OCI-LY3 (cell line): ENCODE measurements at regions not wholly inside any gene's neighbourhood (a gene's known extent, or its start where the extent isn't known, plus 50 kb on each side); places are given as distances from the start of the nearest gene placed in this dataset.
"Not testable (repeated sequence)": the region's sequence is repeated elsewhere in the genome, so short reads cannot be mapped to it uniquely, and the experiment has no call there.

Experiments used
- EZH2phosphoT487 ChIP-seq: fragments of 200-600 bp; shearing (Covaris generic); IDR thresholded peaks from 2 replicates; pipeline ENCODE4 v1.6.1; 2018; ENCODE audit warnings: antibody characterized with exemption, mixed run types, low read depth
- TF ChIP-seq, protein P1 (sequence below): fragments of 200-600, 300-600 bp; sonication (generic); IDR thresholded peaks from 2 replicates; pipeline ENCODE4 v1.5.1; 2014; ENCODE audit warnings: antibody characterized with exemption, low read length, low read depth

DNA sequence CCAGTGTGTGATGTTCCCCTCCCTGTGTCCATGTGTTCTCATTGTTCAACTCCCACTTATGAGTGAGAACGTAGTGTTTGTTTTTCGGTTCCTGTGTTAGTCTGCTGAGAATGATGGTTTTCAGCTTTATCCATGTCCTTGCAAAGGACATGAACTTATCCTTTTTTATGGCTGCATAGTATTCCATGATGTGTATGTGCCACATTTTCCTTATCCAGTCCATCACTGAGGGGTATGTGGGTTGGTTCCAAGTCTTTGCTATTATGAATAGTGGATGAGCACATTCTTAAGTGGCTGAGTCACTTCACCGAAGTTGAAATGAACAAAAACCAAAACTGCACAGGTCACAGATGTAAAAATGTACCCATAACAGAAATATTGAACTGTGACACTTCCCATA is 157.5 kb downstream of the LEPR start:
- TF ChIP-seq, protein P1, sequence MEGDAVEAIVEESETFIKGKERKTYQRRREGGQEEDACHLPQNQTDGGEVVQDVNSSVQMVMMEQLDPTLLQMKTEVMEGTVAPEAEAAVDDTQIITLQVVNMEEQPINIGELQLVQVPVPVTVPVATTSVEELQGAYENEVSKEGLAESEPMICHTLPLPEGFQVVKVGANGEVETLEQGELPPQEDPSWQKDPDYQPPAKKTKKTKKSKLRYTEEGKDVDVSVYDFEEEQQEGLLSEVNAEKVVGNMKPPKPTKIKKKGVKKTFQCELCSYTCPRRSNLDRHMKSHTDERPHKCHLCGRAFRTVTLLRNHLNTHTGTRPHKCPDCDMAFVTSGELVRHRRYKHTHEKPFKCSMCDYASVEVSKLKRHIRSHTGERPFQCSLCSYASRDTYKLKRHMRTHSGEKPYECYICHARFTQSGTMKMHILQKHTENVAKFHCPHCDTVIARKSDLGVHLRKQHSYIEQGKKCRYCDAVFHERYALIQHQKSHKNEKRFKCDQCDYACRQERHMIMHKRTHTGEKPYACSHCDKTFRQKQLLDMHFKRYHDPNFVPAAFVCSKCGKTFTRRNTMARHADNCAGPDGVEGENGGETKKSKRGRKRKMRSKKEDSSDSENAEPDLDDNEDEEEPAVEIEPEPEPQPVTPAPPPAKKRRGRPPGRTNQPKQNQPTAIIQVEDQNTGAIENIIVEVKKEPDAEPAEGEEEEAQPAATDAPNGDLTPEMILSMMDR, result not testable (repeated sequence)
- not testable (repeated sequence) for TF ChIP-seq EZH2phosphoT487
